Right atrium auricular region (tissue), 2 donors: ENCODE measurements at regions not wholly inside any gene's neighbourhood (a gene's known extent, or its start where the extent isn't known, plus 50 kb on each side); places are given as distances from the start of the nearest gene placed in this dataset.

ENCODE experiments used
- DNase-seq: peaks from one replicate; pipeline ENCODE4 v3.0.0-alpha.2; 2019; ENCODE audit warnings: low spot score
- H3K27ac ChIP-seq, 2 donors: fragments of 200-600 bp; sonication (generic); 1 replicate in 1 of 2; 2 replicates in 1 of 2; pipeline ENCODE4 v1.5.1; 2016 to 2019
- H3K27me3 ChIP-seq, 2 donors: fragments of 200-600 bp; sonication (generic); one replicate each; pipeline versions ENCODE4 v1.5.1 to v1.6.0; 2017 to 2019
- H3K36me3 ChIP-seq: fragments of 200-600 bp; sonication (generic); one replicate; pipeline ENCODE4 v1.5.1; 2016
- H3K4me1 ChIP-seq, 2 donors: fragments of 200-600 bp; sonication (generic); one replicate each; pipeline versions ENCODE4 v1.5.1 to v1.6.0; 2017 to 2019
- H3K4me3 ChIP-seq, 2 donors: fragments of 200-600 bp; sonication (generic); 1 replicate in 1 of 2; 2 replicates in 1 of 2; pipeline ENCODE4 v1.5.1; 2017 to 2019; ENCODE audit warnings: mild to moderate bottlenecking in 1 of 2, moderate library complexity in 1 of 2
- H3K9me3 ChIP-seq, 2 donors: fragments of 200-600 bp; sonication (generic); one replicate each; pipeline ENCODE4 v1.5.1; 2019
- CTCF ChIP-seq, 2 donors: fragments of 200-600 bp; sonication (generic); IDR thresholded peaks; one replicate each; pipeline ENCODE4 v1.5.1; 2019; ENCODE audit warnings: antibody characterized with exemption in 2 of 2

DNA sequence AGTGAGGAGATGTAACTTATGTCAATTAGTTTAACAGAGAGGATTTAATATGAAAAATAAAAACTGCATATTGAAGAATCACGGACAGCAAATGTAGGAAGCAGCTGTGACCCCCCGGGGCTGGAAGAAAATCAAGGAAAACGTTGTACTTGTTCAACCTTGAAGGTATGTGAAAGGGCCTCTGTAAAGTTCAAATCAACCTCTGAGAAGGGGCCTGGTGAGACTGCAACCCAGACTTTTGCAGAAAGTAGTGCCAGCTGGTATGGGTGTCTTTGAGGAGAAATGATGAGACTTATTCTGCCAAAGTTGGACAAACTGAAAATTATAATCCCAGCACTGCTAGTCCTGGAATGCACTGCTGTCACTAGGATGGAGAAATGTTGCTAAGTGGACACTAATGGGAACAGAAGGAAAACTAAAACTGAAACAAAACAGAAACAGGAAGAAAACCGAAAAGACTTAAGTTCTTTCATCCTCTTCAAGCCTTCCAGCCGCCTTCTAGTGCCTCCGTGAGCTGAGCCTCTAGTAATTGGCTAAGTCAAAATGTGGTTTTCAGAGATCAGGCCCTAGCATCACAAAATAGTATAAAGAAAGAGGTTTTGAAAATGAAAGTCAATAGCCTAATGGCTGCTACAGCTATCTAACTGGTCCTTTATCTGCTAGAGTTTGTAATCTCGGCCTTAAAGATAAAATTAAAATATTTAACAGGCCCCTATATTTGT lies 253.7 kb upstream of the SORCS1 start:
- no peak for TF ChIP-seq CTCF (IDR thresholded peaks at IDR 0.05)
- no peaks in the 10 kb centered on the region for H3K9me3 ChIP-seq
- DNase-seq = no peak
- H3K27ac ChIP-seq = no peak overlapping the region
- H3K36me3 ChIP-seq = no peaks in the 10 kb centered on the region
- H3K27me3 ChIP-seq = no peaks in the 10 kb centered on the region
- no peak overlapping the region for H3K4me3 ChIP-seq
- H3K4me1 ChIP-seq = no peaks in the 10 kb centered on the region

- Histone ChIP-seq H3K27me3 (no peaks in the 10 kb centered on the region), H3K4me3 (no peak overlapping the region), H3K36me3 (no peaks in the 10 kb centered on the region), H3K27ac (no peak overlapping the region), H3K9me3 (no peaks in the 10 kb centered on the region), H3K4me1 (no peaks in the 10 kb centered on the region)
- no peak for DNase-seq
- no peak for TF ChIP-seq CTCF (IDR thresholded peaks at IDR 0.05)
Measured at GRCh38 chr10:107417446-107417845, 252.9 kb upstream of the SORCS1 start.

DNA sequence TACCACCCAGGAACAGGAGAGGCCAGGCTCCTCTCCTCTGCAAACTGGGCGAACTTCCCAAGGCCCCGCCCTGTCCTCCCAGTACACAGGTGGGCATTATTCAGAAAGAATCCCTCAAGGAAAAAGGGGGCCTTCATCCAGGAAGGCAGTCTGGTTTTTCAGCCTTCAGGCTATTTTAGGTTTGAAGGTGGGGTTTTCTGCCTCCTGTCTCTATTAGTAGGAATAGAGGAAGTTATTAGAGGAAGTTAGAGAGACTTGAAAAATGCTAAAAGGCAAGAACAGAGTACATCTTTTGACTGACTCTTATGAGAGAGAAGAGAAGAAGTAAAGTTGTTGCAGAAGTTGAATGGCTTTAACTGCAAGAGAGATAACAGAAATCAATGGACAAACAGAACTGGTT lies 250.9 kb upstream of the SORCS1 start:
- Histone ChIP-seq H3K36me3 (no peaks in the 10 kb centered on the region), H3K4me3 (no peak overlapping the region), H3K27me3 (no peaks in the 10 kb centered on the region), H3K4me1 (no peaks in the 10 kb centered on the region), H3K27ac (no peak overlapping the region), H3K9me3 (no peaks in the 10 kb centered on the region)
- TF ChIP-seq CTCF (IDR thresholded peaks at IDR 0.05) = no peak
- no peak for DNase-seq

GRCh38 chr10:107413971-107414370 lies 249.5 kb upstream of the SORCS1 start:
- Histone ChIP-seq H3K27me3 (no peaks in the 10 kb centered on the region), H3K9me3 (no peaks in the 10 kb centered on the region), H3K4me1 (no peaks in the 10 kb centered on the region), H3K4me3 (no peak overlapping the region), H3K36me3 (no peaks in the 10 kb centered on the region), H3K27ac (no peak overlapping the region)
- no peak for TF ChIP-seq CTCF (IDR thresholded peaks at IDR 0.05)
- DNase-seq = no peak

DNA sequence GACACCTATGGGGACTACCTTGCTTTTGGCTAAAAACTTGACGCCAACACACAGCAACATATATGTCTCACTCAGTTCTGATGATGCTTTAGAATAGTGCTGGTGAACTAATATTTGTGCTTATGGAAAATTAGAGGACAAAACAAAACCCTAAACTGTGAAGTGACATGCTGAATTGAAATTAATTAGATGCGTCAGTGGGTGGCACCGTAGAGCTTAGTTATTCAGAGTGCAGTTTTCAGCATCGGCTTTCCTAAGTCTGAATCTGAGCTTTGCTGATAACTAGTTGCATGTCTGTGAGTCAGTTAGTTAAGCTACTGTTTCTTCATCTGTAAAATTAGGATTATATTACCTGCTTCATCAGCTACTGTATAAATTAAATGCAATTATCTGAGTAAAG lies 245.0 kb upstream of the SORCS1 start:
- DNase-seq = no peak
- no peak overlapping the region for H3K27ac ChIP-seq

More for the DNA sequence above, 245.0 kb upstream of the SORCS1 start:
- H3K36me3 ChIP-seq = no peaks in the 10 kb centered on the region
- no peaks in the 10 kb centered on the region for H3K9me3 ChIP-seq
- peak; percentile 12 to 51 for TF ChIP-seq CTCF (IDR thresholded peaks at IDR 0.05)
- no peak overlapping the region for H3K4me3 ChIP-seq
- no peaks in the 10 kb centered on the region for H3K27me3 ChIP-seq
- H3K4me1 ChIP-seq = no peaks in the 10 kb centered on the region
